GM12878 (cell line): ENCODE measurements at regions not wholly inside any gene's neighbourhood (a gene's known extent, or its start where the extent isn't known, plus 50 kb on each side); places are given as distances from the start of the nearest gene placed in this dataset.

Experiments used
- ATAC-seq: fragments of 200-7000 bp; cut with Tn5 transposase; 3 replicates; pipeline ENCODE4 v1.9.1; 2020; ENCODE audit warnings: mild to moderate bottlenecking, moderate library complexity
- BruUV-seq: library from RNA; stranded (reverse); fragments of 400-500 nt; replicated peaks from 2 replicates; lab custom pipeline; 2021; lab: Mats Ljungman, UMichigan
- CTCF ChIA-PET: fragments of 300-600 bp; sonication (Branson Sonifier 250); formaldehyde crosslinking; extraction: SDS; loops from one replicate; lab custom pipeline; 2021; ENCODE audit warnings: inconsistent platforms; lab: Yijun Ruan, JAX
- POLR2A ChIA-PET: fragments of 350-600 bp; formaldehyde crosslinking; extraction: SDS; loops from one replicate; lab custom pipeline; 2021; ENCODE audit warnings: inconsistent platforms; lab: Charles Lee
- RAD21 ChIA-PET: fragments of 300-600 bp; sonication (Branson Sonifier 250); formaldehyde crosslinking; loops from one replicate; lab custom pipeline; 2023; ENCODE audit warnings: antibody characterized with exemption; ENCODE audit not compliant: unreplicated experiment; lab: Charles Lee
- SMC1A ChIA-PET: fragments of 300-600 bp; sonication (Branson Sonifier 250); formaldehyde crosslinking; loops from one replicate; lab custom pipeline; 2023; ENCODE audit not compliant: unreplicated experiment, uncharacterized antibody; lab: Charles Lee
- DNase-seq: peaks from one replicate; pipeline ENCODE4 v3.0.0-alpha.2; 2011; ENCODE audit warnings: low read depth, low spot score
- FAIRE-seq: peaks from 3 replicates; lab custom pipeline; 2011; peaks lifted over from hg19 to GRCh38; lab: Jason Lieb, UNC
- H2AFZ ChIP-seq: 2 replicates; pipeline ENCODE4 v1.6.0; 2011; ENCODE audit warnings: low read depth, low read length, control low read depth; ENCODE audit not compliant: control insufficient read depth
- H3K27ac ChIP-seq: 2 replicates; pipeline ENCODE4 v1.5.1; 2011; ENCODE audit warnings: control low read depth; ENCODE audit not compliant: control insufficient read depth, insufficient read depth
- H3K27me3 ChIP-seq, 2 experiments: replicated peaks in 1 of 2; 2 replicates each; pipeline versions ENCODE4 v1.6.0 to v1.6.1; 2011; ENCODE audit warnings: low read length in 1 of 2; ENCODE audit not compliant: control insufficient read depth in 2 of 2, insufficient read depth in 2 of 2
- H3K36me3 ChIP-seq, 2 experiments: 2 replicates each; pipeline ENCODE4 v1.5.1; 2011; ENCODE audit warnings: low read length in 1 of 2; ENCODE audit not compliant: control insufficient read depth in 2 of 2, insufficient read depth in 2 of 2
- H3K4me1 ChIP-seq: 2 replicates; pipeline ENCODE4 v1.6.1; 2011; ENCODE audit warnings: mild to moderate bottlenecking, low read length, moderate library complexity, mixed read lengths; ENCODE audit not compliant: control insufficient read depth, insufficient read depth
- H3K4me2 ChIP-seq: 2 replicates; pipeline ENCODE4 v1.6.0; 2011; ENCODE audit warnings: control low read depth; ENCODE audit not compliant: control insufficient read depth, insufficient read depth
- H3K4me3 ChIP-seq: fragments of 200-600 bp; sonication (generic); 2 replicates; pipeline ENCODE4 v1.5.1; 2016
- H3K79me2 ChIP-seq: 2 replicates; pipeline ENCODE4 v1.6.0; 2011; ENCODE audit warnings: low read length; ENCODE audit not compliant: control insufficient read depth, insufficient read depth
- H3K9ac ChIP-seq: 2 replicates; pipeline ENCODE4 v1.8.0; 2011; ENCODE audit warnings: low read length, control low read depth, mixed read lengths; ENCODE audit not compliant: control insufficient read depth, insufficient read depth
- H3K9me3 ChIP-seq: replicated peaks from 3 replicates; pipeline ENCODE4 v1.5.1; 2011; ENCODE audit warnings: mild to moderate bottlenecking, low read length; ENCODE audit not compliant: control insufficient read depth, insufficient read depth
- H4K20me1 ChIP-seq: 2 replicates; pipeline ENCODE4 v1.6.0; 2011; ENCODE audit not compliant: control insufficient read depth, insufficient read depth
- BACH1 ChIP-seq: fragments of 450-650 bp; IDR thresholded peaks from 2 replicates; pipeline ENCODE4 v1.6.1; 2017; ENCODE audit warnings: mild to moderate bottlenecking, borderline replicate concordance
- BCL11A ChIP-seq: IDR thresholded peaks from 2 replicates; pipeline ENCODE4 v1.6.1; 2011; ENCODE audit warnings: low read depth, low read length
- E4F1 ChIP-seq: fragments of 450-650 bp; IDR thresholded peaks from 2 replicates; pipeline ENCODE4 v1.6.1; 2018; ENCODE audit warnings: borderline replicate concordance, mild to moderate bottlenecking; ENCODE audit not compliant: partially characterized antibody
- EP300 ChIP-seq, 2 experiments: fragments of 150-350 bp in 1 of 2; IDR thresholded peaks; 2 replicates each; pipeline ENCODE4 v1.6.1; 2011 to 2012; ENCODE audit warnings: low read depth in 2 of 2, low read length in 2 of 2, borderline replicate concordance in 1 of 2, improper control_type of control experiment in 1 of 2, inconsistent platforms in 1 of 2; ENCODE audit not compliant: control insufficient read depth in 1 of 2
- IRF3 ChIP-seq: fragments of 450-650 bp; IDR thresholded peaks from 2 replicates; pipeline ENCODE4 v1.6.1; 2014; ENCODE audit warnings: mild to moderate bottlenecking
- JUND ChIP-seq: IDR thresholded peaks from 2 replicates; pipeline ENCODE4 v1.6.1; 2012; ENCODE audit warnings: low read depth, mild to moderate bottlenecking, low read length, improper control_type of control experiment, moderate library complexity
- MEF2B ChIP-seq: fragments of 450-650 bp; IDR thresholded peaks from 2 replicates; pipeline ENCODE4 v1.6.1; 2018; ENCODE audit warnings: mild to moderate bottlenecking, moderate library complexity; ENCODE audit not compliant: partially characterized antibody, poor library complexity, severe bottlenecking
- PAX5 ChIP-seq: IDR thresholded peaks from 2 replicates; pipeline ENCODE4 v1.6.1; 2011; ENCODE audit warnings: low read depth, low read length, borderline replicate concordance
- SMAD1 ChIP-seq: fragments of 450-650 bp; IDR thresholded peaks from 2 replicates; pipeline ENCODE4 v1.6.1; 2018; ENCODE audit warnings: mild to moderate bottlenecking, low read depth; ENCODE audit not compliant: partially characterized antibody
- STAT3 ChIP-seq: IDR thresholded peaks from 2 replicates; pipeline ENCODE4 v1.6.1; 2011; ENCODE audit warnings: low read depth, low read length, improper control_type of control experiment
- SUZ12 ChIP-seq: fragments of 200-600 bp; sonication (generic); IDR thresholded peaks from one replicate; pipeline ENCODE4 v1.6.1; 2018; ENCODE audit warnings: antibody characterized with exemption, mild to moderate bottlenecking; ENCODE audit not compliant: unreplicated experiment
- USF2 ChIP-seq: IDR thresholded peaks from 2 replicates; pipeline ENCODE4 v1.6.1; 2011; ENCODE audit warnings: low read depth, low read length, improper control_type of control experiment, borderline replicate concordance
- YY1 ChIP-seq: IDR thresholded peaks from 2 replicates; pipeline ENCODE4 v1.6.1; 2011; ENCODE audit warnings: low read depth, mild to moderate bottlenecking, low read length
- ZNF207 ChIP-seq: fragments of 450-650 bp; IDR thresholded peaks from 2 replicates; pipeline ENCODE4 v1.6.1; 2014; ENCODE audit warnings: antibody characterized with exemption, mild to moderate bottlenecking, borderline replicate concordance
- ZNF384 ChIP-seq: IDR thresholded peaks from 2 replicates; pipeline ENCODE4 v1.6.1; 2012; ENCODE audit warnings: low read depth, mild to moderate bottlenecking, low read length, improper control_type of control experiment, borderline replicate concordance
- WGBS: methylation state at CpG from one replicate; pipeline ENCODE4 v1.1.6; 2016; ENCODE audit warnings: low lambda C conversion rate; ENCODE audit not compliant: insufficient replicate concordance, insufficient coverage; ENCODE audit errors: missing lambda C conversion rate; 5-methylcytosine and 5-hydroxymethylcytosine counted together
- in situ Hi-C: fragments of 300-500 bp; cut with MboI; formaldehyde crosslinking; loops from 9 replicates; pipeline ENCODE4 v1.14.3; 2018; ENCODE audit warnings: mixed read lengths
- intact Hi-C: fragments of 100-400 bp; cut with micrococcal nuclease; formaldehyde crosslinking; loops from one replicate; pipeline ENCODE4 v1.14.2; 2022; ENCODE audit not compliant: unreplicated experiment

GRCh38 chr12:84537666-84538065 is 374.9 kb downstream of the SLC6A15 start (continued):
- TF ChIP-seq E4F1, result no peak

GRCh38 chr12:84512751-84513150 is 399.8 kb downstream of the SLC6A15 start:
- H3K79me2 ChIP-seq, result no peaks in the 10 kb centered on the region
- ATAC-seq, result no peak
- RAD21 ChIA-PET, result no interaction called here
- no peaks in the 10 kb centered on the region for H4K20me1 ChIP-seq
- no peak overlapping the region for H3K9ac ChIP-seq
- H3K27ac ChIP-seq, result no peak overlapping the region
- POLR2A ChIA-PET, result no interaction called here
- H3K36me3 ChIP-seq, result no peaks in the 10 kb centered on the region
- no peaks in the 10 kb centered on the region for H3K27me3 ChIP-seq
- H3K4me2 ChIP-seq, result no peak overlapping the region
- H3K4me1 ChIP-seq, result no peaks in the 10 kb centered on the region
- intact Hi-C loops, result no loop called here
- no peaks in the 10 kb centered on the region for H3K9me3 ChIP-seq
- H2AFZ ChIP-seq, result no peak overlapping the region
- H3K4me3 ChIP-seq, result no peak overlapping the region
- no peak for DNase-seq
- in situ Hi-C loops, result loop anchor here (25.0 kb wide), 1 partner anchor 1975 kb away; no protein-coding TSS in a partner anchor
- no peak for TF ChIP-seq PAX5
- TF ChIP-seq BCL11A, result no peak
- no peak for TF ChIP-seq ZNF384
- no peak for TF ChIP-seq SMAD1
- no peak for TF ChIP-seq STAT3
- no peak for TF ChIP-seq SUZ12
- no peak for TF ChIP-seq YY1
- no peak for TF ChIP-seq ZNF207
- TF ChIP-seq MEF2B, result no peak
- TF ChIP-seq USF2, result no peak
- no peak for TF ChIP-seq EP300 (IDR thresholded peaks at IDR 0.05; ENCODE audit: borderline replicate concordance in 1 of 2, control insufficient read depth in 1 of 2, low read depth in 2 of 2, low read length in 2 of 2)
- TF ChIP-seq JUND, result no peak
- no peak for TF ChIP-seq BACH1
- TF ChIP-seq IRF3, result no peak
- TF ChIP-seq, all 136 proteins: peak for 0
- CTCF ChIA-PET, result no interaction called here
- BruUV-seq, result no TSS peak
- 69% methylated on average over 2 of the region's 2 CpGs for WGBS
- FAIRE-seq, result no peak
- SMC1A ChIA-PET, result no interaction called here
